Chondrocyte (in vitro differentiated cells): ENCODE measurements at regions not wholly inside any gene's neighbourhood (a gene's known extent, or its start where the extent isn't known, plus 50 kb on each side); places are given as distances from the start of the nearest gene placed in this dataset.

Source experiments
- DNase-seq: peaks from one replicate; pipeline ENCODE4 v3.0.0; 2021; ENCODE audit warnings: mixed read lengths, low spot score
- H3K27ac Mint-ChIP-seq: one replicate; pipeline ENCODE4 v1.8.0; 2021; ENCODE audit warnings: mild to moderate bottlenecking, moderate library complexity, mixed read lengths; ENCODE audit not compliant: unreplicated experiment
- H3K27me3 Mint-ChIP-seq: 2 replicates; pipeline ENCODE4 v1.8.0; 2021; ENCODE audit warnings: low read depth, mixed read lengths
- H3K36me3 Mint-ChIP-seq: 2 replicates; pipeline ENCODE4 v1.8.0; 2021; ENCODE audit warnings: low read depth, mixed read lengths
- H3K4me1 Mint-ChIP-seq: 2 replicates; pipeline ENCODE4 v1.8.0; 2021; ENCODE audit warnings: low read depth, mild to moderate bottlenecking, mixed read lengths
- H3K4me3 Mint-ChIP-seq: one replicate; pipeline ENCODE4 v1.8.0; 2021; ENCODE audit warnings: mild to moderate bottlenecking, moderate library complexity, mixed read lengths; ENCODE audit not compliant: unreplicated experiment
- H3K9me3 Mint-ChIP-seq: 2 replicates; pipeline ENCODE4 v1.8.0; 2021; ENCODE audit warnings: low read depth, mixed read lengths
- CTCF ChIP-seq: fragments of 200-600 bp; sonication (generic); IDR thresholded peaks from 2 replicates; pipeline ENCODE4 v1.5.0; 2021; ENCODE audit warnings: antibody characterized with exemption, mild to moderate bottlenecking, moderate library complexity

GRCh38 chr1:93013145-93014065, 52.1 kb upstream of the DIPK1A start:
- Mint-ChIP-seq H3K36me3 (no peaks in the 10 kb centered on the region), H3K4me1 (peaks cover 17% of the 10 kb centered on the region), H3K27ac (no peak overlapping the region), H3K9me3 (no peaks in the 10 kb centered on the region), H3K4me3 (no peak overlapping the region), H3K27me3 (no peaks in the 10 kb centered on the region)
- no peak for TF ChIP-seq CTCF
- DNase-seq, result no peak

- Mint-ChIP-seq H3K27me3 (peaks cover 4% of the 10 kb centered on the region), H3K27ac (no peak overlapping the region), H3K4me1 (peaks cover 17% of the 10 kb centered on the region), H3K36me3 (no peaks in the 10 kb centered on the region), H3K4me3 (no peak overlapping the region), H3K9me3 (no peaks in the 10 kb centered on the region)
- DNase-seq, result no peak
- no peak for TF ChIP-seq CTCF
Observed at GRCh38 chr1:93014168-93014567, 52.9 kb upstream of the DIPK1A start.

GRCh38 chr1:93015590-93015989, 54.3 kb upstream of the DIPK1A start:
- Mint-ChIP-seq H3K4me3 (no peak overlapping the region), H3K27ac (peak overlapping the region; percentile 70), H3K9me3 (no peaks in the 10 kb centered on the region)

GRCh38 chr1:93016171-93016570, 54.9 kb upstream of the DIPK1A start:
- Mint-ChIP-seq H3K4me1 (peaks cover 17% of the 10 kb centered on the region), H3K27ac (peak overlapping the region; percentile 70), H3K36me3 (no peaks in the 10 kb centered on the region), H3K9me3 (no peaks in the 10 kb centered on the region), H3K4me3 (no peak overlapping the region), H3K27me3 (peaks cover 11% of the 10 kb centered on the region)
- DNase-seq, result no peak
- TF ChIP-seq CTCF, result no peak

More at GRCh38 chr1:93015590-93015989, 54.3 kb upstream of the DIPK1A start:
- no peak for TF ChIP-seq CTCF
- H3K36me3 Mint-ChIP-seq, result no peaks in the 10 kb centered on the region
- peaks cover 11% of the 10 kb centered on the region for H3K27me3 Mint-ChIP-seq
- peaks cover 17% of the 10 kb centered on the region for H3K4me1 Mint-ChIP-seq
- DNase-seq, result no peak

- TF ChIP-seq CTCF, result peak; percentile 88
- no peaks in the 10 kb centered on the region for H3K36me3 Mint-ChIP-seq
- H3K4me1 Mint-ChIP-seq, result peaks cover 2% of the 10 kb centered on the region
- H3K4me3 Mint-ChIP-seq, result no peak overlapping the region
- no peaks in the 10 kb centered on the region for H3K9me3 Mint-ChIP-seq
- H3K27me3 Mint-ChIP-seq, result peaks cover 22% of the 10 kb centered on the region
- H3K27ac Mint-ChIP-seq, result no peak overlapping the region
- DNase-seq, result no peak
Observed at GRCh38 chr1:93021539-93022134, 57.4 kb upstream of the MTF2 start.
